WTC11 (cell line): ENCODE measurements at regions not wholly inside any gene's neighbourhood (a gene's known extent, or its start where the extent isn't known, plus 50 kb on each side); places are given as distances from the start of the nearest gene placed in this dataset.

Experiments
- ATAC-seq: fragments of 200-7000 bp; cut with Tn5 transposase; 2 replicates; pipeline ENCODE4 v1.10.0; 2021; ENCODE audit warnings: mild to moderate bottlenecking, moderate library complexity
- CTCF ChIA-PET: fragments of 300-600 bp; sonication (Branson Sonifier 250); formaldehyde crosslinking; loops from one replicate; lab custom pipeline; 2021; ENCODE audit warnings: antibody characterized with exemption; lab: Charles Lee
- POLR2A ChIA-PET: fragments of 350-600 bp; sonication (Branson Sonifier 250); formaldehyde crosslinking; loops from one replicate; lab custom pipeline; 2021; ENCODE audit warnings: antibody characterized with exemption; lab: Charles Lee
- DNase-seq: peaks from one replicate; pipeline ENCODE4 v3.0.0; 2021; ENCODE audit warnings: low spot score
- H3K27ac Mint-ChIP-seq: 2 replicates; pipeline ENCODE4 v1.8.0; 2021; ENCODE audit warnings: mixed read lengths
- H3K27me3 Mint-ChIP-seq: 2 replicates; pipeline ENCODE4 v1.8.0; 2021; ENCODE audit warnings: low read depth, mild to moderate bottlenecking, moderate library complexity, mixed read lengths
- H3K36me3 Mint-ChIP-seq: 2 replicates; pipeline ENCODE4 v1.8.0; 2021; ENCODE audit warnings: mixed read lengths
- H3K4me1 Mint-ChIP-seq: 2 replicates; pipeline ENCODE4 v1.8.0; 2022; ENCODE audit warnings: mixed read lengths
- H3K4me3 Mint-ChIP-seq: 2 replicates; pipeline ENCODE4 v1.8.0; 2021; ENCODE audit warnings: mild to moderate bottlenecking, moderate library complexity, mixed read lengths
- H3K9me3 Mint-ChIP-seq: 2 replicates; pipeline ENCODE4 v1.8.0; 2021; ENCODE audit warnings: mixed read lengths
- ATF1 ChIP-seq: sonication (generic); formaldehyde crosslinking; IDR thresholded peaks from 2 replicates; pipeline ENCODE4 v1.8.1; 2023; ENCODE audit warnings: mild to moderate bottlenecking, moderate library complexity, missing genetic modification reagents
- CBFB ChIP-seq: sonication (generic); formaldehyde crosslinking; IDR thresholded peaks from 2 replicates; pipeline ENCODE4 v1.8.1; 2022; ENCODE audit warnings: mild to moderate bottlenecking, low read depth, missing genetic modification reagents
- CREB1 ChIP-seq: sonication (generic); formaldehyde crosslinking; IDR thresholded peaks from 2 replicates; pipeline ENCODE4 v1.8.0; 2023; ENCODE audit warnings: mild to moderate bottlenecking, missing genetic modification reagents
- ETV6 ChIP-seq: sonication (generic); formaldehyde crosslinking; IDR thresholded peaks from 2 replicates; pipeline ENCODE4 v1.8.1; 2022; ENCODE audit warnings: mild to moderate bottlenecking, missing genetic modification reagents
- FOXJ3 ChIP-seq: sonication (generic); formaldehyde crosslinking; IDR thresholded peaks from 2 replicates; pipeline ENCODE4 v1.9.0; 2021; ENCODE audit warnings: missing genetic modification reagents, mild to moderate bottlenecking, borderline replicate concordance
- HMGXB4 ChIP-seq: sonication (generic); formaldehyde crosslinking; IDR thresholded peaks from 2 replicates; pipeline ENCODE4 v1.8.1; 2023; ENCODE audit warnings: mild to moderate bottlenecking, moderate library complexity, missing genetic modification reagents
- NFATC4 ChIP-seq: fragments of 250-450 bp; sonication (Bioruptor Pico); IDR thresholded peaks from 2 replicates; pipeline ENCODE4 v1.9.0; 2021; ENCODE audit warnings: mild to moderate bottlenecking
- NFE2L1 ChIP-seq: sonication (generic); formaldehyde crosslinking; IDR thresholded peaks from 2 replicates; pipeline ENCODE4 v1.8.1; 2023; ENCODE audit warnings: missing genetic modification reagents
- TCF7 ChIP-seq: sonication (generic); formaldehyde crosslinking; IDR thresholded peaks from 2 replicates; pipeline ENCODE4 v1.8.0; 2022; ENCODE audit warnings: mild to moderate bottlenecking, low read depth, missing genetic modification reagents, moderate library complexity
- TP53 ChIP-seq: sonication (generic); formaldehyde crosslinking; IDR thresholded peaks from 2 replicates; pipeline ENCODE4 v1.8.1; 2023; ENCODE audit warnings: mild to moderate bottlenecking, missing genetic modification reagents
- ZNF232 ChIP-seq: sonication (generic); formaldehyde crosslinking; IDR thresholded peaks from 2 replicates; pipeline ENCODE4 v1.8.0; 2022; ENCODE audit warnings: mild to moderate bottlenecking, missing genetic modification reagents
- ZNF416 ChIP-seq: fragments of 250-450 bp; sonication (Bioruptor Pico); IDR thresholded peaks from 2 replicates; pipeline ENCODE4 v1.9.0; 2021; ENCODE audit warnings: mild to moderate bottlenecking, inconsistent platforms
- ZNF425 ChIP-seq: fragments of 250-450 bp; sonication (Bioruptor Pico); conservative IDR thresholded peaks from 2 replicates; pipeline ENCODE4 v1.9.0; 2021; ENCODE audit warnings: mild to moderate bottlenecking
- TF ChIP-seq, protein P1 (sequence below): fragments of 250-450 bp; sonication (Bioruptor Pico); IDR thresholded peaks from 2 replicates; pipeline ENCODE4 v1.9.0; 2021; ENCODE audit warnings: mild to moderate bottlenecking
- TF ChIP-seq, protein P2 (sequence below): sonication (generic); formaldehyde crosslinking; IDR thresholded peaks from 2 replicates; pipeline ENCODE4 v1.8.1; 2023; ENCODE audit warnings: mild to moderate bottlenecking, missing genetic modification reagents, moderate library complexity
- TF ChIP-seq, protein P3 (sequence below): sonication (generic); formaldehyde crosslinking; IDR thresholded peaks from 2 replicates; pipeline ENCODE4 v1.8.1; 2023; ENCODE audit warnings: mild to moderate bottlenecking, missing genetic modification reagents, borderline replicate concordance
- TF ChIP-seq, protein P4 (sequence below): fragments of 250-450 bp; sonication (Bioruptor Pico); IDR thresholded peaks from 2 replicates; pipeline ENCODE4 v2.1.2; 2022; ENCODE audit warnings: mild to moderate bottlenecking, moderate library complexity
- TF ChIP-seq, protein P5 (sequence below): sonication (generic); formaldehyde crosslinking; IDR thresholded peaks from 2 replicates; pipeline ENCODE4 v1.8.1; 2023; ENCODE audit warnings: mild to moderate bottlenecking, missing genetic modification reagents

- ATAC-seq: no peak
- Mint-ChIP-seq H3K9me3 (no peaks in the 10 kb centered on the region), H3K27ac (no peak overlapping the region), H3K27me3 (no peaks in the 10 kb centered on the region), H3K4me3 (no peak overlapping the region), H3K36me3 (no peaks in the 10 kb centered on the region), H3K4me1 (no peaks in the 10 kb centered on the region; the same call in 1 of the 2 replicates)
- CTCF ChIA-PET: no interaction called here
- no peak for DNase-seq
- TF ChIP-seq CREB1: no peak
- TF ChIP-seq ATF1: no peak
- TF ChIP-seq, protein P1, sequence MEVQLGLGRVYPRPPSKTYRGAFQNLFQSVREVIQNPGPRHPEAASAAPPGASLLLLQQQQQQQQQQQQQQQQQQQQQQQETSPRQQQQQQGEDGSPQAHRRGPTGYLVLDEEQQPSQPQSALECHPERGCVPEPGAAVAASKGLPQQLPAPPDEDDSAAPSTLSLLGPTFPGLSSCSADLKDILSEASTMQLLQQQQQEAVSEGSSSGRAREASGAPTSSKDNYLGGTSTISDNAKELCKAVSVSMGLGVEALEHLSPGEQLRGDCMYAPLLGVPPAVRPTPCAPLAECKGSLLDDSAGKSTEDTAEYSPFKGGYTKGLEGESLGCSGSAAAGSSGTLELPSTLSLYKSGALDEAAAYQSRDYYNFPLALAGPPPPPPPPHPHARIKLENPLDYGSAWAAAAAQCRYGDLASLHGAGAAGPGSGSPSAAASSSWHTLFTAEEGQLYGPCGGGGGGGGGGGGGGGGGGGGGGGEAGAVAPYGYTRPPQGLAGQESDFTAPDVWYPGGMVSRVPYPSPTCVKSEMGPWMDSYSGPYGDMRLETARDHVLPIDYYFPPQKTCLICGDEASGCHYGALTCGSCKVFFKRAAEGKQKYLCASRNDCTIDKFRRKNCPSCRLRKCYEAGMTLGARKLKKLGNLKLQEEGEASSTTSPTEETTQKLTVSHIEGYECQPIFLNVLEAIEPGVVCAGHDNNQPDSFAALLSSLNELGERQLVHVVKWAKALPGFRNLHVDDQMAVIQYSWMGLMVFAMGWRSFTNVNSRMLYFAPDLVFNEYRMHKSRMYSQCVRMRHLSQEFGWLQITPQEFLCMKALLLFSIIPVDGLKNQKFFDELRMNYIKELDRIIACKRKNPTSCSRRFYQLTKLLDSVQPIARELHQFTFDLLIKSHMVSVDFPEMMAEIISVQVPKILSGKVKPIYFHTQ (CRISPR knock-in tag): no peak
- no peak for TF ChIP-seq NFE2L1 (CRISPR knock-in tag)
- TF ChIP-seq, protein P2, sequence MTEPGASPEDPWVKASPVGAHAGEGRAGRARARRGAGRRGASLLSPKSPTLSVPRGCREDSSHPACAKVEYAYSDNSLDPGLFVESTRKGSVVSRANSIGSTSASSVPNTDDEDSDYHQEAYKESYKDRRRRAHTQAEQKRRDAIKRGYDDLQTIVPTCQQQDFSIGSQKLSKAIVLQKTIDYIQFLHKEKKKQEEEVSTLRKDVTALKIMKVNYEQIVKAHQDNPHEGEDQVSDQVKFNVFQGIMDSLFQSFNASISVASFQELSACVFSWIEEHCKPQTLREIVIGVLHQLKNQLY: no peak
- no peak for TF ChIP-seq HMGXB4 (CRISPR knock-in tag)
- TF ChIP-seq FOXJ3: no peak
- TF ChIP-seq NFATC4 (CRISPR knock-in tag): no peak
- TF ChIP-seq, protein P3, sequence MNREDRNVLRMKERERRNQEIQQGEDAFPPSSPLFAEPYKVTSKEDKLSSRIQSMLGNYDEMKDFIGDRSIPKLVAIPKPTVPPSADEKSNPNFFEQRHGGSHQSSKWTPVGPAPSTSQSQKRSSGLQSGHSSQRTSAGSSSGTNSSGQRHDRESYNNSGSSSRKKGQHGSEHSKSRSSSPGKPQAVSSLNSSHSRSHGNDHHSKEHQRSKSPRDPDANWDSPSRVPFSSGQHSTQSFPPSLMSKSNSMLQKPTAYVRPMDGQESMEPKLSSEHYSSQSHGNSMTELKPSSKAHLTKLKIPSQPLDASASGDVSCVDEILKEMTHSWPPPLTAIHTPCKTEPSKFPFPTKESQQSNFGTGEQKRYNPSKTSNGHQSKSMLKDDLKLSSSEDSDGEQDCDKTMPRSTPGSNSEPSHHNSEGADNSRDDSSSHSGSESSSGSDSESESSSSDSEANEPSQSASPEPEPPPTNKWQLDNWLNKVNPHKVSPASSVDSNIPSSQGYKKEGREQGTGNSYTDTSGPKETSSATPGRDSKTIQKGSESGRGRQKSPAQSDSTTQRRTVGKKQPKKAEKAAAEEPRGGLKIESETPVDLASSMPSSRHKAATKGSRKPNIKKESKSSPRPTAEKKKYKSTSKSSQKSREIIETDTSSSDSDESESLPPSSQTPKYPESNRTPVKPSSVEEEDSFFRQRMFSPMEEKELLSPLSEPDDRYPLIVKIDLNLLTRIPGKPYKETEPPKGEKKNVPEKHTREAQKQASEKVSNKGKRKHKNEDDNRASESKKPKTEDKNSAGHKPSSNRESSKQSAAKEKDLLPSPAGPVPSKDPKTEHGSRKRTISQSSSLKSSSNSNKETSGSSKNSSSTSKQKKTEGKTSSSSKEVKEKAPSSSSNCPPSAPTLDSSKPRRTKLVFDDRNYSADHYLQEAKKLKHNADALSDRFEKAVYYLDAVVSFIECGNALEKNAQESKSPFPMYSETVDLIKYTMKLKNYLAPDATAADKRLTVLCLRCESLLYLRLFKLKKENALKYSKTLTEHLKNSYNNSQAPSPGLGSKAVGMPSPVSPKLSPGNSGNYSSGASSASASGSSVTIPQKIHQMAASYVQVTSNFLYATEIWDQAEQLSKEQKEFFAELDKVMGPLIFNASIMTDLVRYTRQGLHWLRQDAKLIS (CRISPR knock-in tag): no peak
- TF ChIP-seq TCF7 (CRISPR knock-in tag): no peak
- no peak for TF ChIP-seq ZNF232 (CRISPR knock-in tag)
- TF ChIP-seq ZNF416 (CRISPR knock-in tag): no peak
- no peak for TF ChIP-seq ETV6 (CRISPR knock-in tag)
- TF ChIP-seq TP53 (CRISPR knock-in tag): no peak
- TF ChIP-seq, protein P4, sequence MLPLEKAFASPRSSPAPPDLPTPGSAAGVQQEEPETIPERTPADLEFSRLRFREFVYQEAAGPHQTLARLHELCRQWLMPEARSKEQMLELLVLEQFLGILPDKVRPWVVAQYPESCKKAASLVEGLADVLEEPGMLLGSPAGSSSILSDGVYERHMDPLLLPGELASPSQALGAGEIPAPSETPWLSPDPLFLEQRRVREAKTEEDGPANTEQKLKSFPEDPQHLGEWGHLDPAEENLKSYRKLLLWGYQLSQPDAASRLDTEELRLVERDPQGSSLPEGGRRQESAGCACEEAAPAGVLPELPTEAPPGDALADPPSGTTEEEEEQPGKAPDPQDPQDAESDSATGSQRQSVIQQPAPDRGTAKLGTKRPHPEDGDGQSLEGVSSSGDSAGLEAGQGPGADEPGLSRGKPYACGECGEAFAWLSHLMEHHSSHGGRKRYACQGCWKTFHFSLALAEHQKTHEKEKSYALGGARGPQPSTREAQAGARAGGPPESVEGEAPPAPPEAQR: no peak
- no peak for TF ChIP-seq CBFB
- no peak for TF ChIP-seq ZNF425 (CRISPR knock-in tag)
- TF ChIP-seq, protein P5, sequence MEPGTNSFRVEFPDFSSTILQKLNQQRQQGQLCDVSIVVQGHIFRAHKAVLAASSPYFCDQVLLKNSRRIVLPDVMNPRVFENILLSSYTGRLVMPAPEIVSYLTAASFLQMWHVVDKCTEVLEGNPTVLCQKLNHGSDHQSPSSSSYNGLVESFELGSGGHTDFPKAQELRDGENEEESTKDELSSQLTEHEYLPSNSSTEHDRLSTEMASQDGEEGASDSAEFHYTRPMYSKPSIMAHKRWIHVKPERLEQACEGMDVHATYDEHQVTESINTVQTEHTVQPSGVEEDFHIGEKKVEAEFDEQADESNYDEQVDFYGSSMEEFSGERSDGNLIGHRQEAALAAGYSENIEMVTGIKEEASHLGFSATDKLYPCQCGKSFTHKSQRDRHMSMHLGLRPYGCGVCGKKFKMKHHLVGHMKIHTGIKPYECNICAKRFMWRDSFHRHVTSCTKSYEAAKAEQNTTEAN: no peak
- POLR2A ChIA-PET: no interaction called here
These were observed 89.8 kb upstream of the LRIG3 start for GRCh38 chr12:59010118-59010517.
